ENCODE measurements at regions not wholly inside any gene's neighbourhood (a gene's known extent, or its start where the extent isn't known, plus 50 kb on each side); places are given as distances from the start of the nearest gene placed in this dataset.

- Histone ChIP-seq H3K27me3 (no peaks in the 10 kb centered on the region), H3K9ac (no peak overlapping the region), H3K36me3 (no peaks in the 10 kb centered on the region), H3F3A (ENCODE audit: low read depth) (no peaks in the 10 kb centered on the region), H2AFZ (replicated peaks) (no peak overlapping the region), H3K9me3 (ENCODE audit: low read depth) (no peaks in the 10 kb centered on the region), H3K27ac (no peak overlapping the region), H4K20me1 (ENCODE audit: low read depth) (no peaks in the 10 kb centered on the region), H3K79me2 (ENCODE audit: low read depth) (no peaks in the 10 kb centered on the region), H3K4me3 (no peak overlapping the region), H3K4me1 (no peaks in the 10 kb centered on the region), H3K4me2 (no peak overlapping the region)
- TF ChIP-seq EZH2 (IDR thresholded peaks at IDR 0.05): no peak
- no peak for TF ChIP-seq EZH2phosphoT487 (IDR thresholded peaks at IDR 0.05)
- TF ChIP-seq CTCF (IDR thresholded peaks at IDR 0.05): no peak
- no peak overlapping the region for H3K27ac Mint-ChIP-seq
- H3K27me3 Mint-ChIP-seq (ENCODE audit: insufficient read depth, low read depth): peaks cover 4% of the 10 kb centered on the region
- no peaks in the 10 kb centered on the region for H3K9me3 Mint-ChIP-seq
- peaks cover 13% of the 10 kb centered on the region for H3K4me1 Mint-ChIP-seq
- no peak overlapping the region for H3K4me3 Mint-ChIP-seq
- H3K36me3 Mint-ChIP-seq: no peaks in the 10 kb centered on the region
- DNase-seq (ENCODE audit: low spot score): no peak
Measured at GRCh38 chr9:23545728-23546127, 280.3 kb downstream of the ELAVL2 start.

- no peak for TF ChIP-seq CTCF (IDR thresholded peaks at IDR 0.05)
- no peak for TF ChIP-seq EZH2 (IDR thresholded peaks at IDR 0.05)
- TF ChIP-seq EZH2phosphoT487 (IDR thresholded peaks at IDR 0.05): no peak
- DNase-seq (ENCODE audit: low spot score): peak; percentile 11
- H3K4me2 ChIP-seq: no peak overlapping the region
- no peaks in the 10 kb centered on the region for H3K9me3 ChIP-seq (ENCODE audit: low read depth)
- no peaks in the 10 kb centered on the region for H3K79me2 ChIP-seq (ENCODE audit: low read depth)
- no peaks in the 10 kb centered on the region for H3K27me3 ChIP-seq
- Mint-ChIP-seq H3K9me3 (no peaks in the 10 kb centered on the region), H3K4me1 (peaks cover 22% of the 10 kb centered on the region), H3K27ac (no peak overlapping the region), H3K4me3 (no peak overlapping the region), H3K36me3 (no peaks in the 10 kb centered on the region), H3K27me3 (ENCODE audit: insufficient read depth, low read depth) (peaks cover 2% of the 10 kb centered on the region)
- H4K20me1 ChIP-seq (ENCODE audit: low read depth): no peaks in the 10 kb centered on the region
- H3K9ac ChIP-seq: no peak overlapping the region
- peaks cover 8% of the 10 kb centered on the region for H3F3A ChIP-seq (ENCODE audit: low read depth)
- no peaks in the 10 kb centered on the region for H3K36me3 ChIP-seq
- H3K27ac ChIP-seq: no peak overlapping the region
- H2AFZ ChIP-seq (replicated peaks): no peak overlapping the region
- no peak overlapping the region for H3K4me3 ChIP-seq
- H3K4me1 ChIP-seq: peaks cover 16% of the 10 kb centered on the region
Measured at GRCh38 chr9:23551311-23551721, 274.7 kb downstream of the ELAVL2 start.

- peaks cover 7% of the 10 kb centered on the region for H3K27me3 Mint-ChIP-seq (ENCODE audit: insufficient read depth, low read depth)
- Histone ChIP-seq H3K4me1 (peaks cover 22% of the 10 kb centered on the region), H2AFZ (replicated peaks) (no peak overlapping the region), H3K4me3 (no peak overlapping the region), H3K36me3 (no peaks in the 10 kb centered on the region), H3K27ac (no peak overlapping the region), H3K9me3 (ENCODE audit: low read depth) (no peaks in the 10 kb centered on the region), H3K4me2 (no peak overlapping the region), H3K9ac (no peak overlapping the region), H3F3A (ENCODE audit: low read depth) (peaks cover 10% of the 10 kb centered on the region), H4K20me1 (ENCODE audit: low read depth) (no peaks in the 10 kb centered on the region), H3K79me2 (ENCODE audit: low read depth) (no peaks in the 10 kb centered on the region), H3K27me3 (no peaks in the 10 kb centered on the region)
- peaks cover 29% of the 10 kb centered on the region for H3K4me1 Mint-ChIP-seq
- no peak for DNase-seq (ENCODE audit: low spot score)
- H3K36me3 Mint-ChIP-seq: no peaks in the 10 kb centered on the region
- no peak overlapping the region for H3K4me3 Mint-ChIP-seq
- H3K9me3 Mint-ChIP-seq: no peaks in the 10 kb centered on the region
- H3K27ac Mint-ChIP-seq: no peak overlapping the region
- TF ChIP-seq EZH2phosphoT487 (IDR thresholded peaks at IDR 0.05): no peak
- TF ChIP-seq EZH2 (IDR thresholded peaks at IDR 0.05): no peak
- no peak for TF ChIP-seq CTCF (IDR thresholded peaks at IDR 0.05)
Measured at GRCh38 chr9:23551929-23552707, 273.9 kb downstream of the ELAVL2 start.

Data from neural progenitor cell (in vitro differentiated cells).